Epithelial cell of prostate (primary cell): ENCODE measurements at regions not wholly inside any gene's neighbourhood (a gene's known extent, or its start where the extent isn't known, plus 50 kb on each side); places are given as distances from the start of the nearest gene placed in this dataset.

ENCODE experiments used
- DNase-seq: peaks from one replicate; pipeline ENCODE4 v3.0.0-alpha.2; 2011; ENCODE audit warnings: low read depth, low spot score
- H3K27ac ChIP-seq: fragments of 450-650 bp; 2 replicates; pipeline ENCODE4 v1.5.1; 2017; ENCODE audit warnings: mild to moderate bottlenecking

GRCh38 chr1:208298593-208299269 is 54.5 kb upstream of the PLXNA2 start:
- DNase-seq: no peak
- H3K27ac ChIP-seq: no peak overlapping the region

- no peak overlapping the region for H3K27ac ChIP-seq
- DNase-seq: no peak
These were observed 56.0 kb upstream of the PLXNA2 start for GRCh38 chr1:208300084-208300770.

- DNase-seq: no peak
- no peak overlapping the region for H3K27ac ChIP-seq
These were observed 58.6 kb upstream of the PLXNA2 start for GRCh38 chr1:208302699-208303238.

- no peak overlapping the region for H3K27ac ChIP-seq
- no peak for DNase-seq
These were observed 59.8 kb upstream of the PLXNA2 start for GRCh38 chr1:208303743-208304712.

- DNase-seq: no peak
- no peak overlapping the region for H3K27ac ChIP-seq
These were observed 64.0 kb upstream of the PLXNA2 start for GRCh38 chr1:208308221-208308620.

GRCh38 chr1:208309771-208310170 is 65.6 kb upstream of the PLXNA2 start:
- DNase-seq: peak; percentile 3
- no peak overlapping the region for H3K27ac ChIP-seq

- no peak overlapping the region for H3K27ac ChIP-seq
These were observed 68.5 kb upstream of the PLXNA2 start for GRCh38 chr1:208312706-208313105.

GRCh38 chr1:208314431-208314830 is 70.2 kb upstream of the PLXNA2 start:
- no peak for DNase-seq
- no peak overlapping the region for H3K27ac ChIP-seq

More at GRCh38 chr1:208312706-208313105, 68.5 kb upstream of the PLXNA2 start:
- DNase-seq: no peak

- peak; percentile 31 for DNase-seq
- H3K27ac ChIP-seq: no peak overlapping the region
These were observed 74.1 kb upstream of the PLXNA2 start for GRCh38 chr1:208318150-208318734.

GRCh38 chr1:208324005-208324404 is 79.8 kb upstream of the PLXNA2 start:
- DNase-seq: no peak
- no peak overlapping the region for H3K27ac ChIP-seq

- DNase-seq: no peak
- no peak overlapping the region for H3K27ac ChIP-seq
These were observed 81.8 kb upstream of the PLXNA2 start for GRCh38 chr1:208326033-208326432.

- DNase-seq: no peak
- no peak overlapping the region for H3K27ac ChIP-seq
These were observed 85.1 kb upstream of the PLXNA2 start for GRCh38 chr1:208329300-208329699.

- H3K27ac ChIP-seq: no peak overlapping the region
- DNase-seq: no peak
These were observed 88.0 kb upstream of the PLXNA2 start for GRCh38 chr1:208332036-208332773.

GRCh38 chr1:208332774-208333126 is 88.6 kb upstream of the PLXNA2 start:
- no peak for DNase-seq
- no peak overlapping the region for H3K27ac ChIP-seq

GRCh38 chr1:208333676-208334075 is 89.5 kb upstream of the PLXNA2 start:
- no peak overlapping the region for H3K27ac ChIP-seq
- no peak for DNase-seq

GRCh38 chr1:208335371-208336136 is 91.4 kb upstream of the PLXNA2 start:
- DNase-seq: no peak
- H3K27ac ChIP-seq: no peak overlapping the region

- DNase-seq: no peak
- no peak overlapping the region for H3K27ac ChIP-seq
These were observed 91.9 kb upstream of the PLXNA2 start for GRCh38 chr1:208336137-208336518.

- no peak for DNase-seq
- no peak overlapping the region for H3K27ac ChIP-seq
These were observed 95.7 kb upstream of the PLXNA2 start for GRCh38 chr1:208339911-208340310.

- no peak overlapping the region for H3K27ac ChIP-seq
- DNase-seq: no peak
These were observed 99.0 kb upstream of the PLXNA2 start for GRCh38 chr1:208343226-208343625.
